ENCODE measurements at regions not wholly inside any gene's neighbourhood (a gene's known extent, or its start where the extent isn't known, plus 50 kb on each side); places are given as distances from the start of the nearest gene placed in this dataset.
"Not testable (repeated sequence)": the region's sequence is repeated elsewhere in the genome, so short reads cannot be mapped to it uniquely, and the experiment has no call there.

GRCh38 chr7:142698429-142698828 is 50.8 kb upstream of the PRSS1 start:
- no peak for DNase-seq (ENCODE audit: low read depth in 2 of 2)

- no peak for DNase-seq (ENCODE audit: low read depth in 2 of 2)
These were observed 52.0 kb upstream of the PRSS1 start for GRCh38 chr7:142697270-142697669.

GRCh38 chr7:142696456-142697179 is 52.7 kb upstream of the PRSS1 start:
- no peak for DNase-seq (ENCODE audit: low read depth in 2 of 2)

GRCh38 chr7:142693911-142694310 is 55.4 kb upstream of the PRSS1 start:
- DNase-seq (ENCODE audit: low read depth in 2 of 2) = no peak

- DNase-seq (ENCODE audit: low read depth in 2 of 2) = no peak
These were observed 58.6 kb upstream of the PRSS1 start for GRCh38 chr7:142690554-142691182.

- no peak for DNase-seq (ENCODE audit: low read depth in 2 of 2)
These were observed 59.7 kb upstream of the PRSS1 start for GRCh38 chr7:142689439-142690120.

- no peak for DNase-seq (ENCODE audit: low read depth in 2 of 2)
These were observed 63.3 kb upstream of the PRSS1 start for GRCh38 chr7:142685877-142686508.

- DNase-seq (ENCODE audit: low read depth in 2 of 2) = no peak
These were observed 67.8 kb upstream of the PRSS1 start for GRCh38 chr7:142681314-142682092.

- no peak for DNase-seq (ENCODE audit: low read depth in 2 of 2)
These were observed 77.8 kb upstream of the PRSS1 start for GRCh38 chr7:142671506-142671905.

- DNase-seq (ENCODE audit: low read depth in 2 of 2) = no peak
These were observed 78.8 kb upstream of the PRSS1 start for GRCh38 chr7:142670511-142670910.

GRCh38 chr7:142669074-142669654 is 80.1 kb upstream of the PRSS1 start:
- DNase-seq (ENCODE audit: low read depth in 2 of 2) = no peak

GRCh38 chr7:142668495-142668894 is 80.8 kb upstream of the PRSS1 start:
- DNase-seq (ENCODE audit: low read depth in 2 of 2) = no peak

- no peak for DNase-seq (ENCODE audit: low read depth in 2 of 2)
These were observed 91.9 kb upstream of the PRSS1 start for GRCh38 chr7:142657376-142657775.

- DNase-seq (ENCODE audit: low read depth in 2 of 2) = no peak
These were observed 94.9 kb upstream of the PRSS1 start for GRCh38 chr7:142654398-142654797.

- DNase-seq (ENCODE audit: low read depth in 2 of 2) = no peak
These were observed 101.5 kb upstream of the PRSS1 start for GRCh38 chr7:142647749-142648148.

- no peak for DNase-seq (ENCODE audit: low read depth in 2 of 2)
These were observed 102.7 kb upstream of the PRSS1 start for GRCh38 chr7:142646386-142647140.

- no peak for DNase-seq (ENCODE audit: low read depth in 2 of 2)
These were observed 103.5 kb upstream of the PRSS1 start for GRCh38 chr7:142645777-142646176.

- no peak for DNase-seq (ENCODE audit: low read depth in 2 of 2)
These were observed 107.0 kb upstream of the PRSS1 start for GRCh38 chr7:142642316-142642715.

GRCh38 chr7:142641252-142641651 is 108.0 kb upstream of the PRSS1 start:
- not testable (repeated sequence) for DNase-seq (ENCODE audit: low read depth in 2 of 2)

- DNase-seq (ENCODE audit: low read depth in 2 of 2) = no peak
These were observed 110.7 kb upstream of the PRSS1 start for GRCh38 chr7:142638581-142638980.

GRCh38 chr7:142637240-142637639 is 112.0 kb upstream of the PRSS1 start:
- DNase-seq (ENCODE audit: low read depth in 2 of 2) = no peak

Measured in stimulated activated CD4-positive, alpha-beta T cell treated with anti-CD3 and anti-CD28 coated beads, Interleukin-12 subunit alpha, Interleukin-12 subunit beta, amount 100 ng/mL, for 24 hours (primary cell).